ENCODE measurements at regions not wholly inside any gene's neighbourhood (a gene's known extent, or its start where the extent isn't known, plus 50 kb on each side); places are given as distances from the start of the nearest gene placed in this dataset.

DNA sequence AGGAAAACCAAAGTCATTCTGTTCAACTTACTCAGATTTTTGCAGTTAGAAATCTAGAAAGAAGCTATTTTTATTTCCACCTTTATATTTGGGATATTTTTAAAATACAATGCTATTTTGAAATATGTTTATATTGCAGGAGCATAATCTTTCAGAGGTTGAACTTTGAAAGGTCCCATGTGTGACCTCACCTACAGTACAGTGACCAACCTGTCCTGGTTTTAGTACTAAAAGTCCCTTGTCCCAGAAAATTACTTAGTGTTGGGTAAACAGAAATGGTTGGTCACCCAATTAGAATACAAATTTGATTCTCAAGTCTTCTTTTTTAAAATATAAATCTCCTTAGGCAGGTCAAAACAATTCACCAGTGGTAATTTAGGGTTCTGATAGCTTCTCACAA, 141.6 kb upstream of the FRMD4B start:
- Histone ChIP-seq H3K9ac (no peak overlapping the region), H2AFZ (ENCODE audit: low read depth) (no peak overlapping the region), H3K27ac (no peak overlapping the region), H3K4me2 (no peak overlapping the region), H4K20me1 (ENCODE audit: insufficient read depth) (no peaks in the 10 kb centered on the region), H3K79me2 (ENCODE audit: insufficient read depth, low read depth) (no peaks in the 10 kb centered on the region), H3K27me3 (ENCODE audit: insufficient read depth, low read depth) (no peaks in the 10 kb centered on the region), H3K36me3 (ENCODE audit: insufficient read depth) (no peaks in the 10 kb centered on the region), H3K4me1 (ENCODE audit: low read depth, poor library complexity, severe bottlenecking) (no peaks in the 10 kb centered on the region), H3K4me3 (IDR thresholded peaks at IDR 0.05; ENCODE audit: insufficient read depth, low read depth, low read length) (no peak overlapping the region)
- no peak for TF ChIP-seq CTCF (conservative IDR thresholded peaks at IDR 0.05; ENCODE audit: low read depth, low read length)

- Histone ChIP-seq H3K27me3 (ENCODE audit: insufficient read depth, low read depth) (no peaks in the 10 kb centered on the region), H3K4me2 (no peak overlapping the region), H3K4me3 (IDR thresholded peaks at IDR 0.05; ENCODE audit: insufficient read depth, low read depth, low read length) (no peak overlapping the region), H3K79me2 (ENCODE audit: insufficient read depth, low read depth) (no peaks in the 10 kb centered on the region), H4K20me1 (ENCODE audit: insufficient read depth) (no peaks in the 10 kb centered on the region), H2AFZ (ENCODE audit: low read depth) (no peak overlapping the region), H3K36me3 (ENCODE audit: insufficient read depth) (no peaks in the 10 kb centered on the region), H3K9ac (no peak overlapping the region), H3K27ac (no peak overlapping the region), H3K4me1 (ENCODE audit: low read depth, poor library complexity, severe bottlenecking) (no peaks in the 10 kb centered on the region)
- TF ChIP-seq CTCF (conservative IDR thresholded peaks at IDR 0.05; ENCODE audit: low read depth, low read length): no peak
Observed at GRCh38 chr3:69524816-69525215, 138.9 kb upstream of the FRMD4B start.

- Histone ChIP-seq H3K4me2 (no peak overlapping the region), H3K4me1 (ENCODE audit: low read depth, poor library complexity, severe bottlenecking) (no peaks in the 10 kb centered on the region), H3K36me3 (ENCODE audit: insufficient read depth) (no peaks in the 10 kb centered on the region), H3K4me3 (IDR thresholded peaks at IDR 0.05; ENCODE audit: insufficient read depth, low read depth, low read length) (no peak overlapping the region), H3K27ac (no peak overlapping the region), H3K9ac (no peak overlapping the region), H2AFZ (ENCODE audit: low read depth) (no peak overlapping the region), H3K79me2 (ENCODE audit: insufficient read depth, low read depth) (no peaks in the 10 kb centered on the region), H3K27me3 (ENCODE audit: insufficient read depth, low read depth) (no peaks in the 10 kb centered on the region), H4K20me1 (ENCODE audit: insufficient read depth) (no peaks in the 10 kb centered on the region)
- no peak for TF ChIP-seq CTCF (conservative IDR thresholded peaks at IDR 0.05; ENCODE audit: low read depth, low read length)
Observed at GRCh38 chr3:69521286-69521685, 135.4 kb upstream of the FRMD4B start.

DNA sequence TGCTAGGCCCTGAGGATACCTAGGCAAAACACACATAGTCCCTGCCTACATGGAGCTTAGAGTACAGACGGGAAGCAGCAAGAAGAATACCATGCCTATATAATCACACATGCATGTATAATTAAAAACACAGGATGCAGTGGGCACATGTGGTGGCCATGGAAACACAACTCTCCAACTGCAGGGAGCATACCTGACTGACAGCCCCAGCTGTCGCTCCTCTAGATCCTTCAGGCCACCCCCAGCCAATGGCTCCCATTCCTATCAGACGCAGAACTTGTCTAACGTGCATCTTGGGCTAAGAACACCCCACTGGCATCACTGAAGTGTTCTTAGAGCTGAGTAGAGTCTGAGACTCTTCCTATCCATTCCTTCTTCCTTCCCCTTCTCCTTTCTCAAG, 125.5 kb upstream of the FRMD4B start:
- Histone ChIP-seq H3K4me3 (IDR thresholded peaks at IDR 0.05; ENCODE audit: insufficient read depth, low read depth, low read length) (no peak overlapping the region), H3K4me2 (no peak overlapping the region), H3K36me3 (ENCODE audit: insufficient read depth) (no peaks in the 10 kb centered on the region), H3K79me2 (ENCODE audit: insufficient read depth, low read depth) (no peaks in the 10 kb centered on the region), H2AFZ (ENCODE audit: low read depth) (no peak overlapping the region), H3K9ac (no peak overlapping the region), H3K27me3 (ENCODE audit: insufficient read depth, low read depth) (no peaks in the 10 kb centered on the region), H3K4me1 (ENCODE audit: low read depth, poor library complexity, severe bottlenecking) (no peaks in the 10 kb centered on the region), H3K27ac (no peak overlapping the region), H4K20me1 (ENCODE audit: insufficient read depth) (no peaks in the 10 kb centered on the region)
- TF ChIP-seq CTCF (conservative IDR thresholded peaks at IDR 0.05; ENCODE audit: low read depth, low read length): no peak

Measured in KMS-11 (cell line).